ENCODE measurements at regions not wholly inside any gene's neighbourhood (a gene's known extent, or its start where the extent isn't known, plus 50 kb on each side); places are given as distances from the start of the nearest gene placed in this dataset.

DNA sequence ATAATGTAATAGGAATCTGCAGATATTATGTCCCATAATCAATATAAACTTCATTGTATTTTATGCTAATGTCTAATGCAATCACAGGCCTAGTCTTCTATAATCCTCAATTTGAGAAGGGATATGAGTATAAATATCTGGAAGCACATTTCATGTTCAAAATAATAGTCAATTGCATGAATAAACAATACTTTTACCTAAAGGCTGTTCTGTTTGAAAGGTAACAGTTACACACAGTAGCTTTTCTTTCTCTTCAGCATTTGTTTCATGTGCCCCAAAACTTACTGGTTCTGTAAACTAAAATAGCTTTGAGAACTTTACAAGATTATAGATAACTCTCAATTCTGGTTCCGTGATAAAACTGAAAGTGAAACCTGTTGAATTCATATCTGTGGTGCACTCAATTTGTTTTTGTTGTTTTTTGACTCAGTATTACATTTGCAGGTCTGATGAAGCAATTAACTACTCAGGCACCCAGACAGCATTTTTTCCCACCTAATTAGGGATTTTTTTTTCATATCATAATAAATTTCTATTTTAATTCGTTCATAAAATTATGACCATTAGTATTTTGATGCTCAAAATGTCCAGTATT is 1193.8 kb downstream of the SLITRK1 start:
- no peaks in the 10 kb centered on the region for H4K20me1 ChIP-seq (ENCODE audit: insufficient read depth, low read length)
- H3K27me3 Mint-ChIP-seq (ENCODE audit: low read depth in 3 of 3) = no peaks in the 10 kb centered on the region
- H3K79me2 ChIP-seq (ENCODE audit: insufficient read depth, low read length) = no peaks in the 10 kb centered on the region
- peaks cover 0 to 4% (median 2%) of the 10 kb centered on the region in 7 donors for H3K9me3 Mint-ChIP-seq
- no peaks in the 10 kb centered on the region for H3K27me3 ChIP-seq (ENCODE audit: control insufficient read depth in 2 of 2, insufficient read depth in 2 of 2, low read length in 2 of 2)
- no peaks in the 10 kb centered on the region for H3K36me3 ChIP-seq (replicated peaks in 1 of 2; ENCODE audit: control insufficient read depth in 1 of 2, insufficient read depth in 2 of 2, low read length in 2 of 2)
- no peak overlapping the region for H3K9ac ChIP-seq (ENCODE audit: insufficient read depth, low read length, poor library complexity, severe bottlenecking)
- no peak for TF ChIP-seq CTCF (IDR thresholded peaks at IDR 0.05)
- no peaks in the 10 kb centered on the region for H3K4me1 ChIP-seq (ENCODE audit: control insufficient read depth in 1 of 2, insufficient read depth in 2 of 2, low read length in 2 of 2)
- H3K27ac Mint-ChIP-seq = no peak overlapping the region
- H3K27ac ChIP-seq (ENCODE audit: low read depth in 1 of 2, low read length in 2 of 2) = no peak overlapping the region
- WGBS (ENCODE audit: insufficient coverage) = no CpG with 5 or more reads among the region's 2 CpGs
- peak overlapping the region; percentile 12 to 56 (median 44) for H3K4me3 ChIP-seq (replicated peaks in 1 of 3; ENCODE audit: low read depth in 2 of 3, low read length in 3 of 3)
- peak overlapping the region; percentile 52 for H3K4me2 ChIP-seq (replicated peaks; ENCODE audit: extremely low read depth, low read length, poor library complexity, severe bottlenecking)
- H3K9me3 ChIP-seq (replicated peaks in 1 of 2; ENCODE audit: control insufficient read depth in 1 of 2, insufficient read depth in 1 of 2, low read length in 2 of 2) = no peaks in the 10 kb centered on the region
- H3K4me3 Mint-ChIP-seq = peak overlapping the region; percentile 40 to 78
- H3K36me3 Mint-ChIP-seq = no peaks in the 10 kb centered on the region
- H2AFZ ChIP-seq (ENCODE audit: insufficient read depth, low read depth, low read length, poor library complexity, severe bottlenecking) = peak overlapping the region; percentile 32
- intact Hi-C loops (cut with micrococcal nuclease) = no loop called here
- DNase-seq = no peak
- H3K4me1 Mint-ChIP-seq = peaks cover 5% of the 10 kb centered on the region

- Histone ChIP-seq H3K4me1 (ENCODE audit: control insufficient read depth in 1 of 2, insufficient read depth in 2 of 2, low read length in 2 of 2) (no peaks in the 10 kb centered on the region), H3K36me3 (replicated peaks in 1 of 2; ENCODE audit: control insufficient read depth in 1 of 2, insufficient read depth in 2 of 2, low read length in 2 of 2) (no peaks in the 10 kb centered on the region), H3K4me2 (replicated peaks; ENCODE audit: extremely low read depth, low read length, poor library complexity, severe bottlenecking) (peak overlapping the region; percentile 52), H2AFZ (ENCODE audit: insufficient read depth, low read depth, low read length, poor library complexity, severe bottlenecking) (no peak overlapping the region), H4K20me1 (ENCODE audit: insufficient read depth, low read length) (no peaks in the 10 kb centered on the region), H3K79me2 (ENCODE audit: insufficient read depth, low read length) (no peaks in the 10 kb centered on the region), H3K9me3 (replicated peaks in 1 of 2; ENCODE audit: control insufficient read depth in 1 of 2, insufficient read depth in 1 of 2, low read length in 2 of 2) (no peaks in the 10 kb centered on the region), H3K27me3 (ENCODE audit: control insufficient read depth in 2 of 2, insufficient read depth in 2 of 2, low read length in 2 of 2) (no peaks in the 10 kb centered on the region), H3K27ac (ENCODE audit: low read depth in 1 of 2, low read length in 2 of 2) (no peak overlapping the region), H3K9ac (ENCODE audit: insufficient read depth, low read length, poor library complexity, severe bottlenecking) (no peak overlapping the region), H3K4me3 (replicated peaks in 1 of 3; ENCODE audit: low read depth in 2 of 3, low read length in 3 of 3) (no peak overlapping the region)
- TF ChIP-seq CTCF (IDR thresholded peaks at IDR 0.05) = no peak
- no peaks in the 10 kb centered on the region for H3K27me3 Mint-ChIP-seq (ENCODE audit: low read depth in 3 of 3)
- H3K36me3 Mint-ChIP-seq = no peaks in the 10 kb centered on the region
- H3K27ac Mint-ChIP-seq = no peak overlapping the region
- H3K9me3 Mint-ChIP-seq = peaks cover 0 to 4% (median 2%) of the 10 kb centered on the region in 7 donors
- DNase-seq = no peak
- no peak overlapping the region for H3K4me3 Mint-ChIP-seq
- peaks cover 5% of the 10 kb centered on the region for H3K4me1 Mint-ChIP-seq
- intact Hi-C loops (cut with micrococcal nuclease) = no loop called here
Observed at GRCh38 chr13:82687884-82688283, 1194.4 kb downstream of the SLITRK1 start.

All from CD14-positive monocyte (primary cell).